AG09319 (cell line): ENCODE measurements at regions not wholly inside any gene's neighbourhood (a gene's known extent, or its start where the extent isn't known, plus 50 kb on each side); places are given as distances from the start of the nearest gene placed in this dataset.

Source experiments
- DNase-seq: peaks from one replicate; pipeline ENCODE4 v3.0.0-alpha.2; 2010; ENCODE audit warnings: low read depth; ENCODE audit errors: extremely low read depth
- CTCF ChIP-seq: IDR thresholded peaks from 2 replicates; pipeline ENCODE4 v1.5.1; 2011; ENCODE audit warnings: low read depth, mild to moderate bottlenecking, inconsistent platforms, low read length, moderate library complexity

GRCh38 chr11:70700453-70700852, 302.1 kb downstream of the CTTN start:
- DNase-seq, result no peak

GRCh38 chr11:70700871-70701270, 302.5 kb downstream of the CTTN start:
- TF ChIP-seq CTCF, result no peak

More at GRCh38 chr11:70700453-70700852, 302.1 kb downstream of the CTTN start:
- TF ChIP-seq CTCF, result no peak

GRCh38 chr11:70702040-70702648, 303.8 kb downstream of the CTTN start:
- no peak for TF ChIP-seq CTCF
- no peak for DNase-seq

More at GRCh38 chr11:70700871-70701270, 302.5 kb downstream of the CTTN start:
- no peak for DNase-seq

GRCh38 chr11:70703141-70704064, 305.1 kb downstream of the CTTN start:
- TF ChIP-seq CTCF, result no peak
- DNase-seq, result no peak

GRCh38 chr11:70705097-70705496, 306.8 kb downstream of the CTTN start:
- DNase-seq, result no peak
- no peak for TF ChIP-seq CTCF

GRCh38 chr11:70705930-70706329, 307.6 kb downstream of the CTTN start:
- TF ChIP-seq CTCF, result no peak
- no peak for DNase-seq

- TF ChIP-seq CTCF, result no peak
These were observed 309.5 kb downstream of the CTTN start for GRCh38 chr11:70707821-70708220.

More at GRCh38 chr11:70707821-70708220, 309.5 kb downstream of the CTTN start:
- DNase-seq, result no peak
